Muscle layer of colon (tissue), 2 donors: ENCODE measurements at regions not wholly inside any gene's neighbourhood (a gene's known extent, or its start where the extent isn't known, plus 50 kb on each side); places are given as distances from the start of the nearest gene placed in this dataset.

ENCODE experiments used
- H3K27ac ChIP-seq: one replicate; pipeline ENCODE4 v1.7.0; 2013; ENCODE audit warnings: low read depth, mild to moderate bottlenecking, low read length, moderate library complexity
- H3K27me3 ChIP-seq, 2 donors: one replicate each; pipeline ENCODE4 v1.7.0; 2013; ENCODE audit warnings: low read length in 2 of 2, mild to moderate bottlenecking in 2 of 2; ENCODE audit not compliant: insufficient read depth in 2 of 2, control insufficient read depth in 1 of 2
- H3K36me3 ChIP-seq: one replicate; pipeline ENCODE4 v1.7.0; 2013; ENCODE audit warnings: mild to moderate bottlenecking, low read length; ENCODE audit not compliant: insufficient read depth
- H3K4me1 ChIP-seq: one replicate; pipeline ENCODE4 v1.7.0; 2013; ENCODE audit warnings: mild to moderate bottlenecking, low read length; ENCODE audit not compliant: insufficient read depth
- H3K4me3 ChIP-seq, 2 donors: one replicate each; pipeline ENCODE4 v1.7.0; 2013; ENCODE audit warnings: low read length in 2 of 2, low read depth in 1 of 2, mild to moderate bottlenecking in 1 of 2, moderate library complexity in 1 of 2
- H3K9ac ChIP-seq: one replicate; pipeline ENCODE4 v1.7.0; 2013; ENCODE audit warnings: low read length
- H3K9me3 ChIP-seq: one replicate; pipeline ENCODE4 v1.7.0; 2013; ENCODE audit warnings: mild to moderate bottlenecking, low read length
- donor health status: abdominal sarcoma.
- donor health status: Adenocarcinoma of cecum.

GRCh38 chr11:134838708-134839107 lies 426.7 kb upstream of the B3GAT1 start:
- Histone ChIP-seq H3K4me3 (no peak overlapping the region), H3K9me3 (no peaks in the 10 kb centered on the region), H3K27ac (no peak overlapping the region), H3K36me3 (no peaks in the 10 kb centered on the region), H3K4me1 (no peaks in the 10 kb centered on the region), H3K9ac (no peak overlapping the region), H3K27me3 (peaks cover 0 to 5% of the 10 kb centered on the region in 2 donors)

GRCh38 chr11:134837887-134838232 lies 425.8 kb upstream of the B3GAT1 start:
- H3K27ac ChIP-seq: no peak overlapping the region
- H3K36me3 ChIP-seq: no peaks in the 10 kb centered on the region
- H3K9ac ChIP-seq: no peak overlapping the region
- H3K9me3 ChIP-seq: no peaks in the 10 kb centered on the region
- peaks cover 0 to 5% of the 10 kb centered on the region in 2 donors for H3K27me3 ChIP-seq
- H3K4me1 ChIP-seq: no peaks in the 10 kb centered on the region
- H3K4me3 ChIP-seq: no peak overlapping the region

GRCh38 chr11:134837166-134837886 lies 425.3 kb upstream of the B3GAT1 start:
- H3K9ac ChIP-seq: no peak overlapping the region
- H3K9me3 ChIP-seq: no peaks in the 10 kb centered on the region
- no peak overlapping the region for H3K27ac ChIP-seq
- no peaks in the 10 kb centered on the region for H3K36me3 ChIP-seq
- peaks cover 0 to 5% of the 10 kb centered on the region in 2 donors for H3K27me3 ChIP-seq
- no peaks in the 10 kb centered on the region for H3K4me1 ChIP-seq
- no peak overlapping the region for H3K4me3 ChIP-seq

- Histone ChIP-seq H3K4me3 (no peak overlapping the region), H3K27me3 (peaks cover 0 to 5% of the 10 kb centered on the region in 2 donors), H3K9ac (no peak overlapping the region), H3K36me3 (no peaks in the 10 kb centered on the region), H3K27ac (no peak overlapping the region), H3K9me3 (no peaks in the 10 kb centered on the region), H3K4me1 (no peaks in the 10 kb centered on the region)
These were observed 424.5 kb upstream of the B3GAT1 start for GRCh38 chr11:134836561-134836960.

GRCh38 chr11:134835561-134835960 lies 423.5 kb upstream of the B3GAT1 start:
- no peak overlapping the region for H3K9ac ChIP-seq
- no peak overlapping the region for H3K27ac ChIP-seq
- no peaks in the 10 kb centered on the region for H3K9me3 ChIP-seq
- no peaks in the 10 kb centered on the region for H3K4me1 ChIP-seq
- H3K4me3 ChIP-seq: no peak overlapping the region
- H3K36me3 ChIP-seq: no peaks in the 10 kb centered on the region
- H3K27me3 ChIP-seq: no peaks in the 10 kb centered on the region

GRCh38 chr11:134830312-134830711 lies 418.3 kb upstream of the B3GAT1 start:
- Histone ChIP-seq H3K27ac (no peak overlapping the region), H3K9me3 (no peaks in the 10 kb centered on the region), H3K27me3 (no peaks in the 10 kb centered on the region), H3K4me1 (no peaks in the 10 kb centered on the region), H3K9ac (no peak overlapping the region), H3K4me3 (no peak overlapping the region), H3K36me3 (no peaks in the 10 kb centered on the region)

- H3K27me3 ChIP-seq: peaks cover 1 to 5% of the 10 kb centered on the region in 2 donors
- H3K27ac ChIP-seq: no peak overlapping the region
- H3K36me3 ChIP-seq: no peaks in the 10 kb centered on the region
These were observed 411.9 kb upstream of the B3GAT1 start for GRCh38 chr11:134823970-134824369.

GRCh38 chr11:134822897-134823296 lies 410.9 kb upstream of the B3GAT1 start:
- H3K27me3 ChIP-seq: peaks cover 5 to 7% of the 10 kb centered on the region in 2 donors

More at GRCh38 chr11:134823970-134824369, 411.9 kb upstream of the B3GAT1 start:
- no peaks in the 10 kb centered on the region for H3K4me1 ChIP-seq
- no peak overlapping the region for H3K4me3 ChIP-seq
- no peaks in the 10 kb centered on the region for H3K9me3 ChIP-seq
- H3K9ac ChIP-seq: no peak overlapping the region

GRCh38 chr11:134821422-134821821 lies 409.4 kb upstream of the B3GAT1 start:
- Histone ChIP-seq H3K4me1 (no peaks in the 10 kb centered on the region), H3K27me3 (peaks cover 5 to 7% of the 10 kb centered on the region in 2 donors), H3K4me3 (no peak overlapping the region), H3K9ac (no peak overlapping the region), H3K9me3 (no peaks in the 10 kb centered on the region), H3K27ac (no peak overlapping the region), H3K36me3 (no peaks in the 10 kb centered on the region)

More at GRCh38 chr11:134822897-134823296, 410.9 kb upstream of the B3GAT1 start:
- Histone ChIP-seq H3K36me3 (no peaks in the 10 kb centered on the region), H3K9me3 (no peaks in the 10 kb centered on the region), H3K9ac (no peak overlapping the region), H3K27ac (no peak overlapping the region), H3K4me1 (no peaks in the 10 kb centered on the region), H3K4me3 (no peak overlapping the region)

GRCh38 chr11:134819041-134819440 lies 407.0 kb upstream of the B3GAT1 start:
- H3K27me3 ChIP-seq: peaks cover 5 to 7% of the 10 kb centered on the region in 2 donors
- no peak overlapping the region for H3K27ac ChIP-seq
- H3K36me3 ChIP-seq: no peaks in the 10 kb centered on the region
- no peaks in the 10 kb centered on the region for H3K9me3 ChIP-seq
- H3K4me3 ChIP-seq: no peak overlapping the region
- H3K9ac ChIP-seq: no peak overlapping the region
- no peaks in the 10 kb centered on the region for H3K4me1 ChIP-seq

- Histone ChIP-seq H3K27me3 (peaks cover 5 to 7% of the 10 kb centered on the region in 2 donors), H3K27ac (no peak overlapping the region), H3K4me1 (no peaks in the 10 kb centered on the region), H3K9ac (no peak overlapping the region), H3K4me3 (no peak overlapping the region), H3K36me3 (no peaks in the 10 kb centered on the region), H3K9me3 (no peaks in the 10 kb centered on the region)
These were observed 406.5 kb upstream of the B3GAT1 start for GRCh38 chr11:134818516-134818915.

- no peaks in the 10 kb centered on the region for H3K9me3 ChIP-seq
- no peak overlapping the region for H3K27ac ChIP-seq
- H3K27me3 ChIP-seq: peaks cover 0 to 7% of the 10 kb centered on the region in 2 donors
These were observed 403.4 kb upstream of the B3GAT1 start for GRCh38 chr11:134815404-134815803.

More at GRCh38 chr11:134815404-134815803, 403.4 kb upstream of the B3GAT1 start:
- no peak overlapping the region for H3K4me3 ChIP-seq
- H3K4me1 ChIP-seq: no peaks in the 10 kb centered on the region
- no peak overlapping the region for H3K9ac ChIP-seq
- no peaks in the 10 kb centered on the region for H3K36me3 ChIP-seq
